ENCODE measurements at regions not wholly inside any gene's neighbourhood (a gene's known extent, or its start where the extent isn't known, plus 50 kb on each side); places are given as distances from the start of the nearest gene placed in this dataset.

DNA sequence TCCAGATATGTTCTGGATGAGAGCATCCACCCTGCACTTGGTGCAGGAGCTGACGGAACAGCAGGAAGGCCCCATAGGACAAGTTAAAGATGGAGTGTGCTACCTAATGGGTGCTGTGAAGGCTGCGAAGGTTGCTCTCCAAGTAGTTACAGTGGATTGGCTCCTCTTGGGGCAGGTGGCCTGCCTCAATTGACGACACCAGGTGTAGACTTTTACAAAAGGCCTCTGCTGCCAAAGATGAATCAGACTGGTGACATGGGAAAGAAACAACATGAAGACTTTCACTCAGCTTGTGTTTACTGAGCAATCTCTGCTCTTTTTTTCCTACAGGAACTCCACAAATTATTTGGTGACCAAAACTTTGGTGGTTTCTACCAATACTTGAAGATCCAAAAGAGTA lies 437.7 kb downstream of the PLCL1 start:
- TF ChIP-seq, protein P1, sequence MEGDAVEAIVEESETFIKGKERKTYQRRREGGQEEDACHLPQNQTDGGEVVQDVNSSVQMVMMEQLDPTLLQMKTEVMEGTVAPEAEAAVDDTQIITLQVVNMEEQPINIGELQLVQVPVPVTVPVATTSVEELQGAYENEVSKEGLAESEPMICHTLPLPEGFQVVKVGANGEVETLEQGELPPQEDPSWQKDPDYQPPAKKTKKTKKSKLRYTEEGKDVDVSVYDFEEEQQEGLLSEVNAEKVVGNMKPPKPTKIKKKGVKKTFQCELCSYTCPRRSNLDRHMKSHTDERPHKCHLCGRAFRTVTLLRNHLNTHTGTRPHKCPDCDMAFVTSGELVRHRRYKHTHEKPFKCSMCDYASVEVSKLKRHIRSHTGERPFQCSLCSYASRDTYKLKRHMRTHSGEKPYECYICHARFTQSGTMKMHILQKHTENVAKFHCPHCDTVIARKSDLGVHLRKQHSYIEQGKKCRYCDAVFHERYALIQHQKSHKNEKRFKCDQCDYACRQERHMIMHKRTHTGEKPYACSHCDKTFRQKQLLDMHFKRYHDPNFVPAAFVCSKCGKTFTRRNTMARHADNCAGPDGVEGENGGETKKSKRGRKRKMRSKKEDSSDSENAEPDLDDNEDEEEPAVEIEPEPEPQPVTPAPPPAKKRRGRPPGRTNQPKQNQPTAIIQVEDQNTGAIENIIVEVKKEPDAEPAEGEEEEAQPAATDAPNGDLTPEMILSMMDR (IDR thresholded peaks at IDR 0.05), result no peak
- TF ChIP-seq POLR2A (IDR thresholded peaks at IDR 0.05), result no peak

Measured in thyroid gland (tissue), 4 donors.